Gastrocnemius medialis (tissue), 4 donors: ENCODE measurements at regions not wholly inside any gene's neighbourhood (a gene's known extent, or its start where the extent isn't known, plus 50 kb on each side); places are given as distances from the start of the nearest gene placed in this dataset.

Source experiments
- ATAC-seq, 2 donors: fragments of 150-250 bp; one replicate each; pipeline ENCODE4 v1.9.1; 2016
- DNase-seq, 2 donors: peaks; one replicate each; pipeline ENCODE4 v3.0.0-alpha.2; 2019
- H3K27ac ChIP-seq, 4 donors: fragments of 200-600 bp; sonication (generic); 1 replicate in 1 of 4; 2 replicates in 3 of 4; pipeline ENCODE4 v1.5.1; 2016 to 2018; ENCODE audit warnings: mild to moderate bottlenecking in 2 of 4, moderate library complexity in 1 of 4
- H3K27me3 ChIP-seq, 3 donors: fragments of 200-600 bp; sonication (generic) in 2 of 3; 1 replicate in 1 of 3; 2 replicates in 2 of 3; pipeline versions ENCODE4 v1.5.1 to v1.6.0; 2016 to 2019; ENCODE audit warnings: mild to moderate bottlenecking in 1 of 3, moderate library complexity in 1 of 3
- H3K36me3 ChIP-seq, 2 donors: fragments of 200-600 bp; sonication (generic) in 1 of 2; one replicate each; pipeline ENCODE4 v1.5.1; 2017 to 2018
- H3K4me1 ChIP-seq, 2 donors: fragments of 200-600 bp; sonication (generic) in 1 of 2; one replicate each; pipeline ENCODE4 v1.5.1; 2016 to 2017; ENCODE audit warnings: mild to moderate bottlenecking in 2 of 2
- H3K4me3 ChIP-seq, 4 donors: fragments of 200-600 bp; sonication (generic) in 3 of 4; 1 replicate in 1 of 4; 2 replicates in 3 of 4; pipeline ENCODE4 v1.5.1; 2016 to 2019; ENCODE audit warnings: mild to moderate bottlenecking in 2 of 4
- H3K9me3 ChIP-seq, 3 donors: fragments of 200-600 bp; sonication (generic) in 2 of 3; 1 replicate in 1 of 3; 2 replicates in 2 of 3; pipeline ENCODE4 v1.5.1; 2016 to 2019
- CTCF ChIP-seq, 5 experiments: fragments of 450-650 bp in 3 of 5; fragments of 200-600 bp in 2 of 5; sonication (generic) in 2 of 5; IDR thresholded peaks in 4 of 5; conservative IDR thresholded peaks in 1 of 5; 1 replicate in 4 of 5; 2 replicates in 1 of 5; pipeline ENCODE4 v1.5.1; 2016 to 2019; ENCODE audit warnings: antibody characterized with exemption in 5 of 5, mild to moderate bottlenecking in 3 of 5, moderate library complexity in 3 of 5
- POLR2A ChIP-seq, 2 donors: fragments of 450-650 bp; IDR thresholded peaks; one replicate each; pipeline ENCODE4 v1.6.1; 2017; ENCODE audit warnings: antibody characterized with exemption in 2 of 2, mild to moderate bottlenecking in 2 of 2, moderate library complexity in 2 of 2
- in situ Hi-C, 4 donors: fragments of 200-750 bp; cut with MboI; loops; one replicate each; pipeline versions ENCODE4 v1.15.0 to v1.8.0; 2017; ENCODE audit warnings: low sequenced_read_pairs in 4 of 4
- intact Hi-C: fragments of 100-400 bp; cut with DNase I; formaldehyde crosslinking; loops from one replicate; pipeline ENCODE4 v1.15.1; 2023; ENCODE audit warnings: low total_unique reads

- in situ Hi-C loops, result no loop called here
- intact Hi-C loops, result no loop called here
- ATAC-seq, result no peak
- Histone ChIP-seq H3K27ac (no peak overlapping the region), H3K4me3 (no peak overlapping the region), H3K27me3 (no peaks in the 10 kb centered on the region), H3K4me1 (no peaks in the 10 kb centered on the region), H3K36me3 (no peaks in the 10 kb centered on the region), H3K9me3 (no peaks in the 10 kb centered on the region)
- no peak for TF ChIP-seq CTCF (IDR thresholded peaks at IDR 0.05 in 4 of 5, conservative IDR thresholded peaks at IDR 0.05 in 1 of 5)
- DNase-seq, result no peak
Observed at GRCh38 chr12:89832336-89832735, 123.7 kb upstream of the ATP2B1 start.

- no peak overlapping the region for H3K27ac ChIP-seq
- in situ Hi-C loops, result no loop called here
- H3K4me3 ChIP-seq, result no peak overlapping the region
- ATAC-seq, result no peak
- H3K27me3 ChIP-seq, result no peaks in the 10 kb centered on the region
- H3K4me1 ChIP-seq, result no peaks in the 10 kb centered on the region
- DNase-seq, result no peak
- TF ChIP-seq POLR2A (IDR thresholded peaks at IDR 0.05) (no peak), CTCF (IDR thresholded peaks at IDR 0.05 in 4 of 5, conservative IDR thresholded peaks at IDR 0.05 in 1 of 5) (no peak)
- no peaks in the 10 kb centered on the region for H3K36me3 ChIP-seq
- no peaks in the 10 kb centered on the region for H3K9me3 ChIP-seq
- intact Hi-C loops, result no loop called here
Observed at GRCh38 chr12:89831310-89832095, 122.9 kb upstream of the ATP2B1 start.

GRCh38 chr12:89829434-89829975 lies 120.9 kb upstream of the ATP2B1 start:
- no peaks in the 10 kb centered on the region for H3K36me3 ChIP-seq

GRCh38 chr12:89828575-89828974 lies 119.9 kb upstream of the ATP2B1 start:
- Histone ChIP-seq H3K4me3 (no peak overlapping the region), H3K27ac (no peak overlapping the region), H3K27me3 (no peaks in the 10 kb centered on the region), H3K36me3 (no peaks in the 10 kb centered on the region), H3K9me3 (no peaks in the 10 kb centered on the region), H3K4me1 (no peaks in the 10 kb centered on the region)
- intact Hi-C loops (no loop called here), in situ Hi-C loops (no loop called here)
- no peak for TF ChIP-seq CTCF (IDR thresholded peaks at IDR 0.05 in 4 of 5, conservative IDR thresholded peaks at IDR 0.05 in 1 of 5)
- TF ChIP-seq POLR2A (IDR thresholded peaks at IDR 0.05), result no peak
- DNase-seq (no peak), ATAC-seq (no peak)

More at GRCh38 chr12:89829434-89829975, 120.9 kb upstream of the ATP2B1 start:
- TF ChIP-seq POLR2A (IDR thresholded peaks at IDR 0.05), result no peak
- no peak for TF ChIP-seq CTCF (IDR thresholded peaks at IDR 0.05 in 4 of 5, conservative IDR thresholded peaks at IDR 0.05 in 1 of 5)
- in situ Hi-C loops, result no loop called here
- H3K27ac ChIP-seq, result no peak overlapping the region
- DNase-seq, result no peak
- H3K4me3 ChIP-seq, result no peak overlapping the region
- intact Hi-C loops, result no loop called here
- ATAC-seq, result no peak
- H3K27me3 ChIP-seq, result no peaks in the 10 kb centered on the region
- H3K4me1 ChIP-seq, result no peaks in the 10 kb centered on the region
- no peaks in the 10 kb centered on the region for H3K9me3 ChIP-seq
